Endodermal cell (in vitro differentiated cells): ENCODE measurements at regions not wholly inside any gene's neighbourhood (a gene's known extent, or its start where the extent isn't known, plus 50 kb on each side); places are given as distances from the start of the nearest gene placed in this dataset.

Source experiments
- DNase-seq: peaks from one replicate; pipeline ENCODE4 v3.0.0-alpha.2; 2017
- H3K27ac ChIP-seq: 2 replicates; pipeline ENCODE4 v1.5.1; 2013; ENCODE audit warnings: mild to moderate bottlenecking, low read depth, low read length, moderate library complexity
- H3K27me3 ChIP-seq: 2 replicates; pipeline ENCODE4 v1.6.1; 2013; ENCODE audit warnings: mild to moderate bottlenecking, low read length, moderate library complexity; ENCODE audit not compliant: insufficient read depth, control insufficient read depth, poor library complexity, severe bottlenecking
- H3K36me3 ChIP-seq: 2 replicates; pipeline ENCODE4 v1.7.0; 2013; ENCODE audit warnings: mild to moderate bottlenecking, low read length, moderate library complexity; ENCODE audit not compliant: control insufficient read depth, insufficient read depth
- H3K4me1 ChIP-seq: one replicate; pipeline ENCODE4 v1.7.0; 2013; ENCODE audit warnings: low read length; ENCODE audit not compliant: control insufficient read depth, insufficient read depth
- H3K4me3 ChIP-seq: 2 replicates; pipeline ENCODE4 v1.5.1; 2013; ENCODE audit warnings: mild to moderate bottlenecking, low read length, moderate library complexity
- H3K9ac ChIP-seq: 2 replicates; pipeline ENCODE4 v1.6.1; 2013; ENCODE audit warnings: mild to moderate bottlenecking, low read length, moderate library complexity; ENCODE audit not compliant: poor library complexity, severe bottlenecking; ENCODE audit errors: extremely low read depth
- H3K9me3 ChIP-seq: 2 replicates; pipeline ENCODE4 v1.6.1; 2013; ENCODE audit warnings: mild to moderate bottlenecking, low read length, moderate library complexity; ENCODE audit not compliant: control insufficient read depth
- H3K27ac Mint-ChIP-seq: 2 replicates; pipeline ENCODE4 v1.8.0; 2020; ENCODE audit warnings: mixed read lengths
- H3K27me3 Mint-ChIP-seq: 2 replicates; pipeline ENCODE4 v1.8.0; 2021; ENCODE audit warnings: mild to moderate bottlenecking, mixed read lengths; ENCODE audit not compliant: insufficient read depth
- H3K36me3 Mint-ChIP-seq: 2 replicates; pipeline ENCODE4 v1.8.0; 2020; ENCODE audit warnings: low read depth, mixed read lengths
- H3K4me1 Mint-ChIP-seq: 2 replicates; pipeline ENCODE4 v1.8.0; 2020; ENCODE audit warnings: mixed read lengths
- H3K4me3 Mint-ChIP-seq: 2 replicates; pipeline ENCODE4 v1.8.0; 2020; ENCODE audit warnings: mild to moderate bottlenecking, moderate library complexity, mixed read lengths
- H3K9me3 Mint-ChIP-seq: 2 replicates; pipeline ENCODE4 v1.8.0; 2020; ENCODE audit warnings: mild to moderate bottlenecking, mixed read lengths
- WGBS, 2 experiments: methylation state at CpG; one replicate each; pipeline versions ENCODE4 v1.1.5 to v1.1.7; 2013; ENCODE audit warnings: missing lambda C conversion rate in 2 of 2, mixed read lengths in 1 of 2; ENCODE audit not compliant: insufficient coverage in 1 of 2, insufficient read length in 1 of 2; 5-methylcytosine and 5-hydroxymethylcytosine counted together
- TF ChIP-seq, protein P1 (sequence below): fragments of 200-600 bp; sonication (generic); conservative IDR thresholded peaks from 2 replicates; pipeline ENCODE4 v1.5.0; 2021; ENCODE audit warnings: antibody characterized with exemption, mild to moderate bottlenecking

- 88 to 100% methylated on average over 2 to 3 of the region's 3 CpGs for WGBS, 2 experiments
- Histone ChIP-seq H3K9me3 (no peaks in the 10 kb centered on the region), H3K4me1 (no peaks in the 10 kb centered on the region), H3K27me3 (no peaks in the 10 kb centered on the region), H3K4me3 (no peak overlapping the region), H3K27ac (no peak overlapping the region), H3K9ac (no peak overlapping the region), H3K36me3 (no peaks in the 10 kb centered on the region)
- Mint-ChIP-seq H3K9me3 (no peaks in the 10 kb centered on the region), H3K27ac (no peak overlapping the region), H3K36me3 (no peaks in the 10 kb centered on the region), H3K4me1 (no peaks in the 10 kb centered on the region), H3K27me3 (peaks cover 1% of the 10 kb centered on the region), H3K4me3 (no peak overlapping the region)
- no peak for DNase-seq
- TF ChIP-seq, protein P1, sequence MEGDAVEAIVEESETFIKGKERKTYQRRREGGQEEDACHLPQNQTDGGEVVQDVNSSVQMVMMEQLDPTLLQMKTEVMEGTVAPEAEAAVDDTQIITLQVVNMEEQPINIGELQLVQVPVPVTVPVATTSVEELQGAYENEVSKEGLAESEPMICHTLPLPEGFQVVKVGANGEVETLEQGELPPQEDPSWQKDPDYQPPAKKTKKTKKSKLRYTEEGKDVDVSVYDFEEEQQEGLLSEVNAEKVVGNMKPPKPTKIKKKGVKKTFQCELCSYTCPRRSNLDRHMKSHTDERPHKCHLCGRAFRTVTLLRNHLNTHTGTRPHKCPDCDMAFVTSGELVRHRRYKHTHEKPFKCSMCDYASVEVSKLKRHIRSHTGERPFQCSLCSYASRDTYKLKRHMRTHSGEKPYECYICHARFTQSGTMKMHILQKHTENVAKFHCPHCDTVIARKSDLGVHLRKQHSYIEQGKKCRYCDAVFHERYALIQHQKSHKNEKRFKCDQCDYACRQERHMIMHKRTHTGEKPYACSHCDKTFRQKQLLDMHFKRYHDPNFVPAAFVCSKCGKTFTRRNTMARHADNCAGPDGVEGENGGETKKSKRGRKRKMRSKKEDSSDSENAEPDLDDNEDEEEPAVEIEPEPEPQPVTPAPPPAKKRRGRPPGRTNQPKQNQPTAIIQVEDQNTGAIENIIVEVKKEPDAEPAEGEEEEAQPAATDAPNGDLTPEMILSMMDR, result no peak
Observed at GRCh38 chr2:138853761-138854160, 73.6 kb upstream of the NXPH2 start.

- DNase-seq, result no peak
- no peak overlapping the region for H3K27ac Mint-ChIP-seq
- TF ChIP-seq, protein P1, result no peak
- no peaks in the 10 kb centered on the region for H3K27me3 ChIP-seq
- no peaks in the 10 kb centered on the region for H3K36me3 Mint-ChIP-seq
- no peaks in the 10 kb centered on the region for H3K4me1 ChIP-seq
- no peaks in the 10 kb centered on the region for H3K9me3 Mint-ChIP-seq
- H3K9ac ChIP-seq, result no peak overlapping the region
- H3K4me3 ChIP-seq, result no peak overlapping the region
- peaks cover 1% of the 10 kb centered on the region for H3K27me3 Mint-ChIP-seq
- no peak overlapping the region for H3K4me3 Mint-ChIP-seq
- H3K9me3 ChIP-seq, result no peaks in the 10 kb centered on the region
- H3K36me3 ChIP-seq, result no peaks in the 10 kb centered on the region
- no peak overlapping the region for H3K27ac ChIP-seq
- no peaks in the 10 kb centered on the region for H3K4me1 Mint-ChIP-seq
- 80 to 100% methylated on average over 1 of the region's 1 CpG for WGBS, 2 experiments
Observed at GRCh38 chr2:138853296-138853695, 73.1 kb upstream of the NXPH2 start.

DNA sequence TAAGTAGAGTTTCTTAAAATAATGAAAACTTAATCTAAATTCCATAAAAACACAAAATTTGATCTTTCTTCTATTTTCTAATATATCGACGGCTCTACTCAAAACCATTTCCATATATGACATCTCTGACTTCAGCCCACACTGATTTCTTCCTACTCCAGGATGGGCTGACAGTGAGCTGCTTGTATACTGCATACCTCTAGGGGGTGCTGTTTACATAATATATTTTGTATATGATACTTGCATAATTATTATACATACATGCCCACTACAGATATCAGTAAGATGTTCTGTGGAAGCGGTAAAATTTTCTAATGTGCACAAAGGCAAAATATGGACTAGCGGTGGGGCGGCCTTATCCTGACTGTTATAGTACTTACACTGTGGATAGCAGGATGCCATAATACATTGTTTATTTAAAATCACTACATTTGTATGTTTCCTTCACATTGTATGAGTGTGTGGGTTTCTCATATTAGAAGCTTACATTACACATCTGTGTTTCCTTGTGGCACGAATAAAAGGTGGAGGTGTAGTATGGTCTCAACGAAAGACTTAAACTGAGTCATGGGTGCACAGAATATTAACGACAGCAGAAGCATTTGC lies 66.1 kb upstream of the NXPH2 start:
- Histone ChIP-seq H3K36me3 (no peaks in the 10 kb centered on the region), H3K9me3 (no peaks in the 10 kb centered on the region), H3K9ac (no peak overlapping the region), H3K4me3 (no peak overlapping the region), H3K27ac (no peak overlapping the region), H3K27me3 (no peaks in the 10 kb centered on the region), H3K4me1 (no peaks in the 10 kb centered on the region)
- H3K9me3 Mint-ChIP-seq, result no peaks in the 10 kb centered on the region
- no peak for DNase-seq
- peaks cover 1% of the 10 kb centered on the region for H3K27me3 Mint-ChIP-seq
- 60 to 90% methylated on average over 2 to 8 of the region's 8 CpGs for WGBS, 2 experiments
- H3K27ac Mint-ChIP-seq, result no peak overlapping the region
- peaks cover 5% of the 10 kb centered on the region for H3K4me1 Mint-ChIP-seq
- H3K36me3 Mint-ChIP-seq, result no peaks in the 10 kb centered on the region
- H3K4me3 Mint-ChIP-seq, result no peak overlapping the region
- TF ChIP-seq, protein P1, result peak; percentile 92
